Right lung (tissue), 2 donors: ENCODE measurements at regions not wholly inside any gene's neighbourhood (a gene's known extent, or its start where the extent isn't known, plus 50 kb on each side); places are given as distances from the start of the nearest gene placed in this dataset.

Experiments
- DNase-seq, 2 donors: peaks; one replicate each; pipeline ENCODE4 v3.0.0-alpha.2; 2013

DNA sequence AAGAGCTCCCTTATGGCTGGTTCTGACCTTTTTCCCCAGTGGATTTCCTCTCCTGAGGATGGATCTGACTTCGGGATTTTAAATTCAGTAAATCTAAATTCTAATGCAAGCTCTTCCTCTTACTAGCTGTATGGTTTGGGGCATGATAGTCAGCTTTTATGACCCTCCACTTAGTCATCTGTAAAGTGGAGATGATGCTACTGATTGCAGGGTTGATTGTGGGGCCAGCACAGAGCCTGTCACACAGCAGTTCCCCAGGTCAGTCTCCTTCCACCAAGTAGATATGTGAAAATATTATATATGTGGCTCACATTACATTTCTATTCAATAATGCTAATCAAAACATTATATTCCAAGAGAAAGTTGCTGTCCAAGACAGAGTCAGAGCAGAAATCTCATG is 141.3 kb upstream of the UBE2E1 start:
- no peak for DNase-seq

- DNase-seq, result no peak
Observed at GRCh38 chr3:23665741-23666140, 140.0 kb upstream of the UBE2E1 start.

- DNase-seq, result no peak
Observed at GRCh38 chr3:23666818-23667217, 138.9 kb upstream of the UBE2E1 start.

GRCh38 chr3:23667536-23668429 is 138.0 kb upstream of the UBE2E1 start:
- no peak for DNase-seq

GRCh38 chr3:23668430-23668904 is 137.3 kb upstream of the UBE2E1 start:
- DNase-seq, result no peak

DNA sequence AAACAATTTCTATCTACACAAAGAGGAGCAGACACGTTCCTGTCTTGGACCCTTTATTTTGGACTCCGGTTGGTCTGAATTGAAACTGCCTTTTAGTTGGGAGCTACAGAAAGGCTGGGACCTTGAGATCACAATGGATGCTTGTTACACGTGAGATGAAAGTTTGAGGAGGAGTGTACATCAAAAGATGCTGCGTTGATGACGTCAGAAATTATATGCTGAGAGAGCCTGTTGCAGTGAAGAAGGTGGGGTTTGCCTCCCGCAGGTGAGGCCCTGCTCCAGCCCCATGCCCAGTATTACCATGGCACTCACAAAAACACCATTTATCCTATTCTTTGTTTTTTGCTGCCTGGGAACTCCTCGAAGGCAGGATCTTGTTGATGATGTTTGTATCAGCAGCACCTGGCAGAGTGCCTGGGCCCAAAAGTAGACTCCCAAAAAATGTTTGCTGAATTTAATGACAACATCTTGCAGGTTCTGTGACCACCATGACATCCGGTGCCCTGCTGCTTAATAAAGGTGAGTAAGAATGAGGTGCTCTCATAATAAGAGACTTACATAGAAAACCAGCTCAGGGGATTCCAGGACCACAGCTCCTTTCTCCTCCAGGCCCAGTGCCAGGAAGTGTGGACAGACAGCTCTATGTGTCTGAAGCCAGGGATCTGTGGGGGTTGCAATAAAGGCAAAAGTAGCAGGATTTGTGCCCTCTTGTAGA is 136.1 kb upstream of the UBE2E1 start:
- DNase-seq, result no peak

DNA sequence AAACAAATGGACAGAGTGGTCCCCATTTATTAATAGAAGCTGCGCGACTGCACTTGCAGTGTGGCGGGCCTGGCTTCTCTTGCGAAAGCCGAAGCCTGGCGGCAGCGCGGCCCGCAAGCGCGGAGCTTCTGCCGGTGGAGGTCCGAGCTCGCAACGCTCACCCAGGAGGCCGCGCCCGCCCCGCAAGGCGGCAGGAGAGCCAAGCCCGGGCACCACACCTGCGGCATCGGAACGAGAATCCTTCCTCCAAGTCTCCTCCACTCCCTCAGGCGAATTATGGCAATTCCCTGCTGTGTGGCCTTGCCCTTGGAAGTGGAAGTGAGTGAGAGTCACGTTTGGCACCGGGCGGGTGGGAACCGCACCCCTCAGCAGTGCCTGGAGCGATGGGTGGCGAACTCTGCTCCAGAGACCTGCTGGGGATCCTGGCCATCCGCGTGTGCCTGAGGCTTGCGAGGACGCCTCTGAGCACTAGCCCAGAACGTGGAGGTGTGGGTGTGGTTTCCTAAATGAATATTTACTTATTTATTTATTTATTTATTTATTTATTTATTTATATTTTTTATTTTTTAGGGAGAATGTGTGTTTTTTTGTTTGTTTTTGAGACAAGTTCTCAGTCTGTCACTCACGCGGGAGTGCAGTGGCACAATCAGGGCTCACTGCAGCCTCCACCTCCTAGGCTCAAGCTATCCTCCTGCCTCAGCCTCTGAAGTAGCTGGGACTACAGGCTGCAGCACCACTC is 133.7 kb upstream of the UBE2E1 start:
- peak; percentile 36 for DNase-seq

DNA sequence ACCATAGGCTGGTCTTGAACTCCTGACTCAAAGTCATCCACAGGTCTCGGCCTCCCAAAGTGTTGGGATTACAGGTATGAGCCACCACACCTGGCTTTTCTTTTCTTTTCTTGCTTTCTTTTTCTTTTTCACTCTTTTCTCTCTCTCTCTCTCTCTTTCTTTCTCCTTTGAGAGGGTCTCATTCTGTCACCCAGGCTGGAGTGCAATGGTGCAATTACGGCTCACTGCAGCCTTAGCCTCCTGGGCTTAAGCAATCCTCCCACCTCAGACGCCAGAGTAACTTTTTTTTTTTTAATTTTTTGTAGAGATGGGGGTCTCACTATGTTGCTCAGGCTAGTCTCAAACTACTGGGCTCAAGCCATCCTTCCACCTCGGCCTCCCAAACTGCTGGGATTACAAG is 133.1 kb upstream of the UBE2E1 start:
- DNase-seq, result no peak

DNA sequence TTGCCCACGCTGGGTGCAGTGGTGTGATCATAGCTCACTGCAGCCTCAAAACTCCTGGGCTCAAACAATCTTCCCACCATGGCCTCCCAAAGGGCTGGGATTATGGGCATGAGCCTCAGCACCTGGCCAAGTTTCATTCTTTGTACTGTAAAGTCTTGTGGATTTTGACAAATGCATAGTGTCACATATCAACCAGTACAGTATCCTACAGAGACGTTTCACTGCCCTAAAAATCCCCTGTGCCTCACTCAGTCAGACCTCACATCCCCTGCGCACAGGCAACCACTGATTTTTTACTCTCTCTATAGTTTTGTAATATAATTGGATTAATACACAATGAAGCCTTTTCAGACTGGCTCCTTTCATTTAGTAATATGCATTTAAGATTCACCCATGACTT is 130.7 kb upstream of the UBE2E1 start:
- DNase-seq, result no peak

- DNase-seq, result no peak
Observed at GRCh38 chr3:23676093-23676492, 129.7 kb upstream of the UBE2E1 start.

- no peak for DNase-seq
Observed at GRCh38 chr3:23682646-23683045, 123.1 kb upstream of the UBE2E1 start.

- DNase-seq, result peak in 1 of 2 donors; percentile 26
Observed at GRCh38 chr3:23685541-23686258, 120.1 kb upstream of the UBE2E1 start.

- DNase-seq, result no peak
Observed at GRCh38 chr3:23686519-23686918, 119.2 kb upstream of the UBE2E1 start.

GRCh38 chr3:23691357-23691895 is 114.3 kb upstream of the UBE2E1 start:
- no peak for DNase-seq

DNA sequence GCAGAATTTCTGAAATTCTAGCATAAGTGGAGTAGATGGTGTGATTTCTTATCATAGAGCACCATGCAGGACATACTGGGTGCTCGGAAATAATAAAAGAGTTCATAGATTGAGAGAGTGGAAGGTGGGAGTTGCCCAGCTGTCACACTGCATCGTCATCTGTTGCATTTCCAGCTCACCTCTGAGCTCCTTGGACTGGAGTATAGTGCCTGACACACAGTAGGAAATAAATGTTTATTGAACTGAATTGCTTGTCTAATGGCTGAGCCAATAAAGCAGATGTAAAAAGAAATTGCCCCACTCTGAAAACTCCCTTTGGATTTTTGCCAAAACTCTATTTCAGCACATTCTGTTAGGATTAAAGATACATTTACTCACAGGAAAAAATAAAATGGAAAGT is 108.9 kb upstream of the UBE2E1 start:
- no peak for DNase-seq

GRCh38 chr3:23697416-23697815 is 108.3 kb upstream of the UBE2E1 start:
- DNase-seq, result no peak

- DNase-seq, result no peak
Observed at GRCh38 chr3:23698652-23699313, 107.0 kb upstream of the UBE2E1 start.

DNA sequence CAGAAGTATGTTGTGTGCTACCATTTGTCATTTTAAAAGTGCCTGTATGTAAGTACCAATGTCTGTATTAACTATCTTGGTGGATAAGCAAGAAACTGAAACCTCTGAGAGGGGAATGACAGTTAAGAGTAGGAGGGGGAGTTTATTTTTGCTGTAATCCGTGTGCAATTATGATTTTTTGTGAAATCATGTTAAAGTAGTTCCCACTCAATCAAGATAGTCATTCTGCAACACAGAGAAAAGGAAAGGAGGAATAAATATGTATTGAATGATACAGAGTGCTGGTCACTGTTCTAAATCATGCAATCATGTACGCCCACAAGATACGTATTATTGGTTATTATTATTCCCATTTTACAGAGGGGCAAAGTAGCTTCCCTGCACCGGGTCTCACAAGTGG is 105.1 kb upstream of the UBE2E1 start:
- no peak for DNase-seq

DNA sequence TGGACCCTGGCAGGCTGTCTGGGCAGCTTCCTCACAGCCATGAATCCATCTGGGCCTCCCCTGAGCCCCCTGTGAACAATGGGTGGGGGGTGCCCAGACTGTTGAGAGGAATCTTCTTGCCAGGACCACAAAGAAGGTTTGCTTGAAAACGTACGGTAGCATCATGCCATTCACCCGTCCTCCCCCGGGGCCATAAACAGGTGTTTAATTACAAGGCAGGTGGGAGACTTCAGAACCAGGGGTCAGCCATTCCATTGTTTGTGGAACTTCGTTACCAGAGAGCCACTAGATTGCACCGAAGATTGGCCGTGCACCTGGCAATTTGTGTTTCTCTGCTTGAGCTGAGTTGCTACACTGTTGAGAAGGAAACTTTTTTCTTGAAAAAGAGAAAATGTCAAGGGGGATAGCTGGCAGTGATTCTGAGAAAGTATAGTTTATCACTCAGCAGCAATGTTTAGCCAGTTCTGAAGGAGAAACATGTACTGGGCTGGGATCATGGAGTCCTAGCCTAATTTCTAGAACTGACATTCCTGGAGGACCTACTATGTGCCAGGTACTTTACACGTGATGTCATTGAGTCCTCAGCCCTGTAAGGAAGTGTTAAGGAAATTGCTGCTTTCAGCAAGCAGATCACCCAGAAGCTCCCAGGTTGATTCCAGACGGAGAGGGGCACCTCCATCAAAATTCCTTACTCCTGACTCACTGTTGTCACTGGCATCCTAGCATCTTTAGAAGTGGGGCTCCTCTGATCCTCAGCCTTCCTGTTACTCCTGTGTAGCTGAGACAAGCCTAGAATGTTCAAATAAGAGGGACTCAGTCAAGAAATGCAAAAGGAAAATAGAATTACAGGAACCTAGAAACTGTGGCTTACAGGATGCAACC is 103.8 kb upstream of the UBE2E1 start:
- DNase-seq, result no peak

GRCh38 chr3:23704298-23704697 is 101.5 kb upstream of the UBE2E1 start:
- no peak for DNase-seq
